Gastrocnemius medialis (tissue), 4 donors: ENCODE measurements at regions not wholly inside any gene's neighbourhood (a gene's known extent, or its start where the extent isn't known, plus 50 kb on each side); places are given as distances from the start of the nearest gene placed in this dataset.

ENCODE experiments used
- ATAC-seq, 2 donors: fragments of 150-250 bp; one replicate each; pipeline ENCODE4 v1.9.1; 2016
- DNase-seq, 2 donors: peaks; one replicate each; pipeline ENCODE4 v3.0.0-alpha.2; 2019
- H3K27ac ChIP-seq, 4 donors: fragments of 200-600 bp; sonication (generic); 1 replicate in 1 of 4; 2 replicates in 3 of 4; pipeline ENCODE4 v1.5.1; 2016 to 2018; ENCODE audit warnings: mild to moderate bottlenecking in 2 of 4, moderate library complexity in 1 of 4
- H3K27me3 ChIP-seq, 3 donors: fragments of 200-600 bp; sonication (generic) in 2 of 3; 1 replicate in 1 of 3; 2 replicates in 2 of 3; pipeline versions ENCODE4 v1.5.1 to v1.6.0; 2016 to 2019; ENCODE audit warnings: mild to moderate bottlenecking in 1 of 3, moderate library complexity in 1 of 3
- H3K36me3 ChIP-seq, 2 donors: fragments of 200-600 bp; sonication (generic) in 1 of 2; one replicate each; pipeline ENCODE4 v1.5.1; 2017 to 2018
- H3K4me1 ChIP-seq, 2 donors: fragments of 200-600 bp; sonication (generic) in 1 of 2; one replicate each; pipeline ENCODE4 v1.5.1; 2016 to 2017; ENCODE audit warnings: mild to moderate bottlenecking in 2 of 2
- H3K4me3 ChIP-seq, 4 donors: fragments of 200-600 bp; sonication (generic) in 3 of 4; 1 replicate in 1 of 4; 2 replicates in 3 of 4; pipeline ENCODE4 v1.5.1; 2016 to 2019; ENCODE audit warnings: mild to moderate bottlenecking in 2 of 4
- H3K9me3 ChIP-seq, 3 donors: fragments of 200-600 bp; sonication (generic) in 2 of 3; 1 replicate in 1 of 3; 2 replicates in 2 of 3; pipeline ENCODE4 v1.5.1; 2016 to 2019
- CTCF ChIP-seq, 5 experiments: fragments of 450-650 bp in 3 of 5; fragments of 200-600 bp in 2 of 5; sonication (generic) in 2 of 5; IDR thresholded peaks in 4 of 5; conservative IDR thresholded peaks in 1 of 5; 1 replicate in 4 of 5; 2 replicates in 1 of 5; pipeline ENCODE4 v1.5.1; 2016 to 2019; ENCODE audit warnings: antibody characterized with exemption in 5 of 5, mild to moderate bottlenecking in 3 of 5, moderate library complexity in 3 of 5
- POLR2A ChIP-seq, 2 donors: fragments of 450-650 bp; IDR thresholded peaks; one replicate each; pipeline ENCODE4 v1.6.1; 2017; ENCODE audit warnings: antibody characterized with exemption in 2 of 2, mild to moderate bottlenecking in 2 of 2, moderate library complexity in 2 of 2
- in situ Hi-C, 4 donors: fragments of 200-750 bp; cut with MboI; loops; one replicate each; pipeline versions ENCODE4 v1.15.0 to v1.8.0; 2017; ENCODE audit warnings: low sequenced_read_pairs in 4 of 4
- intact Hi-C: fragments of 100-400 bp; cut with DNase I; formaldehyde crosslinking; loops from one replicate; pipeline ENCODE4 v1.15.1; 2023; ENCODE audit warnings: low total_unique reads

GRCh38 chr6:25227854-25228253, 51.3 kb upstream of the CARMIL1 start:
- Histone ChIP-seq H3K9me3 (no peaks in the 10 kb centered on the region), H3K27ac (no peak overlapping the region), H3K36me3 (no peaks in the 10 kb centered on the region), H3K4me1 (no peaks in the 10 kb centered on the region), H3K4me3 (no peak overlapping the region), H3K27me3 (no peaks in the 10 kb centered on the region)
- intact Hi-C loops: loop anchor here (10.0 kb wide), 1 partner anchor 377 kb away; no protein-coding TSS in a partner anchor
- DNase-seq (no peak), ATAC-seq (no peak)
- TF ChIP-seq POLR2A (IDR thresholded peaks at IDR 0.05) (no peak), CTCF (IDR thresholded peaks at IDR 0.05 in 4 of 5, conservative IDR thresholded peaks at IDR 0.05 in 1 of 5) (no peak)
- in situ Hi-C loops: no loop called here
